ENCODE measurements at regions not wholly inside any gene's neighbourhood (a gene's known extent, or its start where the extent isn't known, plus 50 kb on each side); places are given as distances from the start of the nearest gene placed in this dataset.

DNA sequence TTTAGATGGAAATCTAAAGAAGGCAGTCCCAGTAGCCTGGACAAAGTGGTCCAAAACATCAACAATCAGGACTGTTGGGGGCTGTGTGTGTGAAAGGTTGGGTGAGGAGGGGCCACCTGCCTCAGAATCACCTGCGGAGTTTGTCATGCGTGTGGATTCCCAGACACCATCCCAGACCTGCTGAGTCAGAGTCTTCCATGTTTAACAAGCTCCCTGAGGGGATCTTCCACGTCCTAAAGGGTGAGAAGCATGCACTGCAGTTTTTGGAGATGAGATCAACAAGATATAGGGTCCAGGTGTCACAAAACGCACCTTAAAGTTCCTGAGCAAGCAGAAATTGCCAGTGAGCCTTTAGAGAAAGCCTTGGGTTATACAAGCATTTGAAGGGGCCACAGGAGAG, 207.0 kb upstream of the FAM9B start:
- H4K20me1 ChIP-seq (ENCODE audit: insufficient read depth, low read length), result no peaks in the 10 kb centered on the region
- H3K4me1 ChIP-seq (ENCODE audit: low read length), result no peaks in the 10 kb centered on the region
- TF ChIP-seq CTCF (IDR thresholded peaks at IDR 0.05; ENCODE audit: low read depth, low read length) (no peak), EZH2phosphoT487 (IDR thresholded peaks at IDR 0.05; ENCODE audit: low read depth) (no peak)

GRCh38 chrX:9241427-9241826, 207.5 kb upstream of the FAM9B start:
- no peaks in the 10 kb centered on the region for H3K79me2 ChIP-seq (ENCODE audit: low read length)
- no peak overlapping the region for H3K9ac ChIP-seq (ENCODE audit: low read length)
- H4K20me1 ChIP-seq (ENCODE audit: insufficient read depth, low read length), result no peaks in the 10 kb centered on the region
- no peak overlapping the region for H3K27ac ChIP-seq (ENCODE audit: low read length)
- H3K36me3 ChIP-seq (replicated peaks; ENCODE audit: low read depth, low read length), result no peaks in the 10 kb centered on the region
- TF ChIP-seq EZH2phosphoT487 (IDR thresholded peaks at IDR 0.05; ENCODE audit: low read depth) (no peak), CTCF (IDR thresholded peaks at IDR 0.05; ENCODE audit: low read depth, low read length) (no peak)
- no peak overlapping the region for H2AFZ ChIP-seq (ENCODE audit: low read depth, low read length)
- H3K4me2 ChIP-seq (ENCODE audit: low read length), result no peak overlapping the region
- H3K4me1 ChIP-seq (ENCODE audit: low read length), result no peaks in the 10 kb centered on the region
- H3K27me3 ChIP-seq (ENCODE audit: low read depth, low read length), result no peaks in the 10 kb centered on the region
- no peaks in the 10 kb centered on the region for H3K9me3 ChIP-seq (ENCODE audit: insufficient read depth, low read length)
- no peak overlapping the region for H3K4me3 ChIP-seq (ENCODE audit: low read length)

More for the DNA sequence above, 207.0 kb upstream of the FAM9B start:
- no peak overlapping the region for H3K9ac ChIP-seq (ENCODE audit: low read length)
- no peaks in the 10 kb centered on the region for H3K27me3 ChIP-seq (ENCODE audit: low read depth, low read length)
- no peak overlapping the region for H2AFZ ChIP-seq (ENCODE audit: low read depth, low read length)
- no peaks in the 10 kb centered on the region for H3K36me3 ChIP-seq (replicated peaks; ENCODE audit: low read depth, low read length)
- H3K4me2 ChIP-seq (ENCODE audit: low read length), result no peak overlapping the region
- H3K27ac ChIP-seq (ENCODE audit: low read length), result no peak overlapping the region
- H3K9me3 ChIP-seq (ENCODE audit: insufficient read depth, low read length), result no peaks in the 10 kb centered on the region
- no peaks in the 10 kb centered on the region for H3K79me2 ChIP-seq (ENCODE audit: low read length)
- H3K4me3 ChIP-seq (ENCODE audit: low read length), result no peak overlapping the region

GRCh38 chrX:9249051-9249846, 215.3 kb upstream of the FAM9B start:
- TF ChIP-seq EZH2phosphoT487 (IDR thresholded peaks at IDR 0.05; ENCODE audit: low read depth), result no peak
- TF ChIP-seq CTCF (IDR thresholded peaks at IDR 0.05; ENCODE audit: low read depth, low read length), result no peak
- H3K36me3 ChIP-seq (replicated peaks; ENCODE audit: low read depth, low read length), result no peaks in the 10 kb centered on the region
- no peaks in the 10 kb centered on the region for H4K20me1 ChIP-seq (ENCODE audit: insufficient read depth, low read length)
- H3K27ac ChIP-seq (ENCODE audit: low read length), result no peak overlapping the region
- H2AFZ ChIP-seq (ENCODE audit: low read depth, low read length), result no peak overlapping the region
- H3K4me2 ChIP-seq (ENCODE audit: low read length), result no peak overlapping the region
- no peaks in the 10 kb centered on the region for H3K27me3 ChIP-seq (ENCODE audit: low read depth, low read length)
- no peaks in the 10 kb centered on the region for H3K79me2 ChIP-seq (ENCODE audit: low read length)
- H3K4me1 ChIP-seq (ENCODE audit: low read length), result no peaks in the 10 kb centered on the region
- H3K9me3 ChIP-seq (ENCODE audit: insufficient read depth, low read length), result no peaks in the 10 kb centered on the region
- H3K9ac ChIP-seq (ENCODE audit: low read length), result no peak overlapping the region
- no peak overlapping the region for H3K4me3 ChIP-seq (ENCODE audit: low read length)

- H3K9ac ChIP-seq (ENCODE audit: low read length), result no peak overlapping the region
- H3K36me3 ChIP-seq (replicated peaks; ENCODE audit: low read depth, low read length), result no peaks in the 10 kb centered on the region
- H3K27ac ChIP-seq (ENCODE audit: low read length), result no peak overlapping the region
- no peak overlapping the region for H3K4me3 ChIP-seq (ENCODE audit: low read length)
- H4K20me1 ChIP-seq (ENCODE audit: insufficient read depth, low read length), result no peaks in the 10 kb centered on the region
- H3K4me2 ChIP-seq (ENCODE audit: low read length), result no peak overlapping the region
- no peaks in the 10 kb centered on the region for H3K9me3 ChIP-seq (ENCODE audit: insufficient read depth, low read length)
- H3K4me1 ChIP-seq (ENCODE audit: low read length), result no peaks in the 10 kb centered on the region
- H3K79me2 ChIP-seq (ENCODE audit: low read length), result no peaks in the 10 kb centered on the region
- H3K27me3 ChIP-seq (ENCODE audit: low read depth, low read length), result no peaks in the 10 kb centered on the region
- H2AFZ ChIP-seq (ENCODE audit: low read depth, low read length), result no peak overlapping the region
- TF ChIP-seq EZH2phosphoT487 (IDR thresholded peaks at IDR 0.05; ENCODE audit: low read depth) (no peak), CTCF (IDR thresholded peaks at IDR 0.05; ENCODE audit: low read depth, low read length) (no peak)
These were observed 212.7 kb upstream of the TBL1X start for GRCh38 chrX:9252182-9252581.
